Panc1 (cell line): ENCODE measurements at regions not wholly inside any gene's neighbourhood (a gene's known extent, or its start where the extent isn't known, plus 50 kb on each side); places are given as distances from the start of the nearest gene placed in this dataset.

Experiments used
- ATAC-seq: fragments of 200-7000 bp; cut with Tn5 transposase; 2 replicates; pipeline ENCODE4 v1.9.1; 2020; ENCODE audit warnings: mild to moderate bottlenecking, moderate library complexity
- BruUV-seq: library from RNA; stranded (reverse); fragments of 400-500 nt; replicated peaks from 2 replicates; lab custom pipeline; 2021; lab: Mats Ljungman, UMichigan
- CTCF ChIA-PET: fragments of 300-600 bp; sonication (Branson Sonifier 250); formaldehyde crosslinking; loops from one replicate; lab custom pipeline; 2022; ENCODE audit warnings: antibody characterized with exemption; lab: Charles Lee
- POLR2A ChIA-PET: fragments of 300-600 bp; sonication (Branson Sonifier 250); formaldehyde crosslinking; loops from one replicate; lab custom pipeline; 2022; ENCODE audit warnings: antibody characterized with exemption; lab: Charles Lee
- DNase-seq: peaks from one replicate; pipeline ENCODE4 v3.0.0-alpha.2; 2010; ENCODE audit warnings: low read depth, low spot score
- H3K27ac ChIP-seq: 2 replicates; pipeline ENCODE4 v1.5.1; 2011; ENCODE audit warnings: mild to moderate bottlenecking, low read length, inconsistent platforms
- H3K27me3 ChIP-seq: fragments of 200-500 bp; sonication (Bioruptor generic); 2 replicates; pipeline ENCODE4 v1.6.0; 2014; ENCODE audit warnings: low read length, inconsistent platforms; ENCODE audit not compliant: control insufficient read depth, insufficient read depth
- H3K36me3 ChIP-seq: fragments of 200-500 bp; sonication (Bioruptor generic); 2 replicates; pipeline ENCODE4 v1.5.1; 2014; ENCODE audit warnings: inconsistent platforms, mild to moderate bottlenecking, low read length, moderate library complexity; ENCODE audit not compliant: control insufficient read depth, insufficient read depth
- H3K4me1 ChIP-seq: 2 replicates; pipeline ENCODE4 v1.5.1; 2011; ENCODE audit warnings: inconsistent platforms, mild to moderate bottlenecking, low read length, moderate library complexity; ENCODE audit not compliant: control insufficient read depth, insufficient read depth
- H3K4me3 ChIP-seq, 2 experiments: 2 replicates each; pipeline ENCODE4 v1.5.1; 2011 to 2012; ENCODE audit warnings: low read depth in 2 of 2, low read length in 2 of 2, mild to moderate bottlenecking in 2 of 2, inconsistent platforms in 1 of 2, moderate library complexity in 1 of 2
- H3K9me3 ChIP-seq: fragments of 200-500 bp; sonication (Bioruptor generic); 2 replicates; pipeline ENCODE4 v1.5.1; 2014; ENCODE audit warnings: low read depth, mild to moderate bottlenecking, inconsistent platforms, low read length, moderate library complexity; ENCODE audit not compliant: control insufficient read depth, insufficient read depth
- POLR2AphosphoS5 ChIP-seq: IDR thresholded peaks from 2 replicates; pipeline ENCODE4 v1.6.1; 2012; ENCODE audit warnings: mild to moderate bottlenecking, low read depth, low read length, moderate library complexity
- REST ChIP-seq, 2 experiments: IDR thresholded peaks; 2 replicates each; pipeline ENCODE4 v1.6.1; 2011 to 2012; ENCODE audit warnings: low read depth in 2 of 2, control low read depth in 1 of 2, low read length in 1 of 2, mild to moderate bottlenecking in 1 of 2, moderate library complexity in 1 of 2; ENCODE audit not compliant: insufficient read depth in 1 of 2
- SIN3A ChIP-seq: IDR thresholded peaks from 2 replicates; pipeline ENCODE4 v1.6.1; 2012; ENCODE audit warnings: low read depth, mild to moderate bottlenecking, low read length, moderate library complexity, borderline replicate concordance; ENCODE audit not compliant: insufficient read depth
- TCF7L2 ChIP-seq: IDR thresholded peaks from 2 replicates; pipeline ENCODE4 v1.6.1; 2011; ENCODE audit warnings: mild to moderate bottlenecking, low read depth, low read length, inconsistent platforms
- in situ Hi-C: cut with HindIII; loops from 2 replicates; pipeline ENCODE4 v1.10.0; 2016; ENCODE audit warnings: low sequenced_read_pairs, low pct_unique_long_range_greater_than_20kb
- intact Hi-C: fragments of 100-400 bp; cut with micrococcal nuclease; formaldehyde crosslinking; loops from one replicate; pipeline ENCODE4 v1.10.0; 2022; ENCODE audit not compliant: unreplicated experiment
- TF ChIP-seq, protein P1 (sequence below): fragments of 450-650 bp; IDR thresholded peaks from 2 replicates; pipeline ENCODE4 v1.5.1; 2017; ENCODE audit warnings: mild to moderate bottlenecking

GRCh38 chr9:18365651-18366050, 108.3 kb upstream of the ADAMTSL1 start:
- BruUV-seq, result no TSS peak
- TF ChIP-seq REST (IDR thresholded peaks at IDR 0.05; ENCODE audit: insufficient read depth in 1 of 2, low read depth in 2 of 2, low read length in 1 of 2) (no peak), POLR2AphosphoS5 (no peak), SIN3A (no peak), TCF7L2 (no peak)
- TF ChIP-seq, protein P1, sequence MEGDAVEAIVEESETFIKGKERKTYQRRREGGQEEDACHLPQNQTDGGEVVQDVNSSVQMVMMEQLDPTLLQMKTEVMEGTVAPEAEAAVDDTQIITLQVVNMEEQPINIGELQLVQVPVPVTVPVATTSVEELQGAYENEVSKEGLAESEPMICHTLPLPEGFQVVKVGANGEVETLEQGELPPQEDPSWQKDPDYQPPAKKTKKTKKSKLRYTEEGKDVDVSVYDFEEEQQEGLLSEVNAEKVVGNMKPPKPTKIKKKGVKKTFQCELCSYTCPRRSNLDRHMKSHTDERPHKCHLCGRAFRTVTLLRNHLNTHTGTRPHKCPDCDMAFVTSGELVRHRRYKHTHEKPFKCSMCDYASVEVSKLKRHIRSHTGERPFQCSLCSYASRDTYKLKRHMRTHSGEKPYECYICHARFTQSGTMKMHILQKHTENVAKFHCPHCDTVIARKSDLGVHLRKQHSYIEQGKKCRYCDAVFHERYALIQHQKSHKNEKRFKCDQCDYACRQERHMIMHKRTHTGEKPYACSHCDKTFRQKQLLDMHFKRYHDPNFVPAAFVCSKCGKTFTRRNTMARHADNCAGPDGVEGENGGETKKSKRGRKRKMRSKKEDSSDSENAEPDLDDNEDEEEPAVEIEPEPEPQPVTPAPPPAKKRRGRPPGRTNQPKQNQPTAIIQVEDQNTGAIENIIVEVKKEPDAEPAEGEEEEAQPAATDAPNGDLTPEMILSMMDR, result no peak
- CTCF ChIA-PET, result no interaction called here

GRCh38 chr9:18366184-18366583, 107.8 kb upstream of the ADAMTSL1 start:
- in situ Hi-C loops, result no loop called here
- DNase-seq (no peak), ATAC-seq (no peak)
- BruUV-seq, result no TSS peak
- Histone ChIP-seq H3K4me3 (no peak overlapping the region), H3K4me1 (no peaks in the 10 kb centered on the region), H3K36me3 (no peaks in the 10 kb centered on the region), H3K27ac (no peak overlapping the region), H3K9me3 (no peaks in the 10 kb centered on the region), H3K27me3 (no peaks in the 10 kb centered on the region)
- ChIA-PET CTCF (no interaction called here), POLR2A (no interaction called here)
- intact Hi-C loops, result no loop called here
- no peak for TF ChIP-seq SIN3A
- TF ChIP-seq REST (IDR thresholded peaks at IDR 0.05; ENCODE audit: insufficient read depth in 1 of 2, low read depth in 2 of 2, low read length in 1 of 2), result no peak
- no peak for TF ChIP-seq TCF7L2
- TF ChIP-seq, protein P1, result no peak
- no peak for TF ChIP-seq POLR2AphosphoS5

More at GRCh38 chr9:18365651-18366050, 108.3 kb upstream of the ADAMTSL1 start:
- H3K27ac ChIP-seq, result no peak overlapping the region
- H3K4me3 ChIP-seq, result no peak overlapping the region
- ATAC-seq (no peak), DNase-seq (no peak)
- H3K27me3 ChIP-seq, result no peaks in the 10 kb centered on the region
- intact Hi-C loops (no loop called here), in situ Hi-C loops (no loop called here)
- POLR2A ChIA-PET, result no interaction called here
- H3K36me3 ChIP-seq, result no peaks in the 10 kb centered on the region
- H3K4me1 ChIP-seq, result no peaks in the 10 kb centered on the region
- H3K9me3 ChIP-seq, result no peaks in the 10 kb centered on the region
